Ishikawa (cell line): ENCODE measurements at regions not wholly inside any gene's neighbourhood (a gene's known extent, or its start where the extent isn't known, plus 50 kb on each side); places are given as distances from the start of the nearest gene placed in this dataset.

Source experiments
- CEBPB ChIP-seq: IDR thresholded peaks from 2 replicates; pipeline ENCODE4 v1.6.1; 2012
- CREB1 ChIP-seq: IDR thresholded peaks from 2 replicates; pipeline ENCODE4 v1.6.1; 2012; ENCODE audit warnings: low read depth
- EGR1 ChIP-seq: IDR thresholded peaks from 2 replicates; pipeline ENCODE4 v1.6.1; 2012
- EP300 ChIP-seq: IDR thresholded peaks from 2 replicates; pipeline ENCODE4 v1.6.1; 2012; ENCODE audit warnings: borderline replicate concordance
- FOXM1 ChIP-seq: IDR thresholded peaks from 2 replicates; pipeline ENCODE4 v1.6.1; 2012; ENCODE audit warnings: low read depth, borderline replicate concordance
- MAX ChIP-seq: IDR thresholded peaks from 2 replicates; pipeline ENCODE4 v1.6.1; 2012
- NFIC ChIP-seq: IDR thresholded peaks from 2 replicates; pipeline ENCODE4 v1.6.1; 2012
- RAD21 ChIP-seq: IDR thresholded peaks from 2 replicates; pipeline ENCODE4 v1.6.1; 2012; ENCODE audit warnings: low read depth
- REST ChIP-seq: IDR thresholded peaks from 2 replicates; pipeline ENCODE4 v1.6.1; 2012; ENCODE audit warnings: low read depth, mild to moderate bottlenecking
- TAF1 ChIP-seq: IDR thresholded peaks from 2 replicates; pipeline ENCODE4 v1.6.1; 2012; ENCODE audit warnings: low read depth, mild to moderate bottlenecking
- TCF12 ChIP-seq: IDR thresholded peaks from 2 replicates; pipeline ENCODE4 v1.6.1; 2012; ENCODE audit warnings: low read depth
- TEAD4 ChIP-seq: IDR thresholded peaks from 2 replicates; pipeline ENCODE4 v1.6.1; 2012
- YY1 ChIP-seq: IDR thresholded peaks from 2 replicates; pipeline ENCODE4 v1.6.1; 2012; ENCODE audit warnings: low read depth
- ZBTB7A ChIP-seq: IDR thresholded peaks from 2 replicates; pipeline ENCODE4 v1.6.1; 2012; ENCODE audit warnings: low read depth
- TF ChIP-seq, protein P1 (sequence below): IDR thresholded peaks from 2 replicates; pipeline ENCODE4 v1.6.1; 2012

DNA sequence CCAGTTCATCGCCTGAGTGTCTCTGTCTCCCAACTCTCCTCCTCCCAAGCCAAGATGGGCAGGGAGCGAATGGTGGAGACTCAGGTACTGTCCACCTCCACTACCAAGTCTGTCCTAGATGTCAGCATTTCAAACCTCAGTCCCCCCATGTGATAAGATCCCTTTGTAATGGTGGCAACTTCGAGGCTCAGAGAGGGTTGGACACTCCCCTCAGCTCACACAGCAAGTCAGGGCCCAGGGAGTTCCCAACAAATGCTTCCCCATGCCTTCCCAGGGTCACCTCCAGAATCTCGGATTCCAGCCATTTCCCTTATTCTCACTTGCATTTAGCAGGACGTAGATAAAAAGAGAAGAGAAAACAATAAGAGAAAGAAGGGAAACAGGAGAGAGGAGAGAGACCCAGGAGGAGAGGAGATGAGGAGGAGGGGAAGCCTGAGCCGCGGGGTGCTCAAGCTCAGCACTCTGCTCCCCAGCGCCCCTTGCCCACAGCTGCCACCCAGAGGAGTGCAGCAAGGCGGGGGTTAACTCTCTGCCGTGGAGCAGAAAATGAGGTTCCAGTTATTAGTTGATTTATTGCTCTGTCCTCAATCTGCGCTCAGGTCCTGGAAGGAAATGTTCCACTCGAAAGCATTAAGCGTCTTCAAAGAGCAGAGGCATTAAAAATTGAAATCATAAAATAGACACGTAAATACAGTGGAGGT is 84.1 kb upstream of the LINGO1 start:
- TF ChIP-seq TAF1 (no peak), TCF12 (no peak), EP300 (no peak), RAD21 (no peak), MAX (no peak), NFIC (no peak), REST (no peak)

DNA sequence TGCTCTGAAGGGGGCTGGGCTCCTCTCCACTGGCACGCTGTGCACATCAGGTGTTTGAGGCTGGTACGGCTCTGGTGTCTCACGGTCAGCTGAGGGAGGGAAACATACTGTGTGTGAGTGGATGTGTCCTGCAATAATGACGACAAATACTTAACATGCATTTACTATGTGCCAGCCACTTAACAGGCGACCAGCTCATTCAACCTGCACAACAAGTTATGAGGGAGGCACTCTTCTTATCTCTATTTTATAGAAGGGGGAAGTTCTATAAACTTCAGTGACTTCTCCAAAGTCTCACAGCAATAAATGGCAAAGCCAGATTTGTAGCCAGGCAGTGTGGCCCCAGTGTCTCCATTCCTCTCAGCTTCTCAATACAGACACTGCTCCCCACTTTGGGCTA is 83.1 kb upstream of the LINGO1 start:
- TF ChIP-seq EGR1 (no peak), CEBPB (no peak), FOXM1 (no peak), TEAD4 (no peak), MAX (no peak), TCF12 (no peak), YY1 (no peak), CREB1 (no peak), ZBTB7A (no peak), EP300 (no peak), TAF1 (no peak), RAD21 (no peak), REST (no peak)

- TF ChIP-seq FOXM1 = no peak
- TF ChIP-seq NFIC = no peak
Observed at GRCh38 chr15:77715051-77715450, 82.3 kb upstream of the LINGO1 start.

DNA sequence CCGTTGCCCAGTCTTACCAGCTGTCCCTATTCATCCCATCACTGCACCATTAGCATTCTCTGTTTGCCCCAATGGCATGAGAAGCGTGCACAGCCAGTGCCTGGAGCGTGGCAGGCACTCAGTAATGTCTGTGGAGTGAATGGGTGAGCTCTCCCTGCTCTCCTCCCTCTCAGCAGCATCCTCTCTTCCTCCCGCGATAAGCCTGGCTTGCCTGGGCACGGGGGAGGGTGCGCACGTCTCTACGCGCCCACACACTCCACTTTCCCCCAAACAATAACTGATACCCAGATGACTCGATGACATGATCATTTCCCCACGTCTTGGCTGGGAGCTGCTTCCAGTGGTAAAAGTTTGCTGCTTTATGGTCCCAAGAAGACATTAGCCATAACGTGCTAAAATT is 81.8 kb upstream of the LINGO1 start:
- TF ChIP-seq CREB1 (no peak), REST (no peak), FOXM1 (no peak), MAX (no peak), RAD21 (no peak), TCF12 (no peak), NFIC (no peak), TAF1 (no peak)
- TF ChIP-seq, protein P1, sequence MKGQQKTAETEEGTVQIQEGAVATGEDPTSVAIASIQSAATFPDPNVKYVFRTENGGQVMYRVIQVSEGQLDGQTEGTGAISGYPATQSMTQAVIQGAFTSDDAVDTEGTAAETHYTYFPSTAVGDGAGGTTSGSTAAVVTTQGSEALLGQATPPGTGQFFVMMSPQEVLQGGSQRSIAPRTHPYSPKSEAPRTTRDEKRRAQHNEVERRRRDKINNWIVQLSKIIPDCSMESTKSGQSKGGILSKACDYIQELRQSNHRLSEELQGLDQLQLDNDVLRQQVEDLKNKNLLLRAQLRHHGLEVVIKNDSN = no peak

DNA sequence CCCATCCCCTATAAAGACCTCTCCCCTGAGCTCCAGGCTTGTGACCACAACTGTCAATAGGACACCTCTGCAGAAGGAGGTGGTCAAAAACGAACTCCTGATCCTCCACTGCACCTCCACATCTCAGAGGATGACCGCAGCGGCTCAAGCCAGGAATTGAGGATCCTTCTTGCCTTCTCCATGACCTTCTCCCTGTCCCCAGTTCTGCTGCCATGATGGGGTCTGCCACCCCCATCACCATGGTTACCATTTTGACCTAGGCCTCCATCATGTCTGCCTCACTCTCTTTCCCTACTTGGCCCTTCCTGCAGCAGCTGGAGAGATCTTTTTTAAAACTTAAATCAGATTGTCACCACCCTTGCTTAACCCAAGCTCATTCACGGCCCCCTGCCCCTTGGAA is 81.3 kb upstream of the LINGO1 start:
- TF ChIP-seq FOXM1 = no peak
- no peak for TF ChIP-seq EP300
- TF ChIP-seq, protein P1 = no peak
- TF ChIP-seq RAD21 = no peak
